HFFc6 (cell line): ENCODE measurements at regions not wholly inside any gene's neighbourhood (a gene's known extent, or its start where the extent isn't known, plus 50 kb on each side); places are given as distances from the start of the nearest gene placed in this dataset.
"Not testable (repeated sequence)": the region's sequence is repeated elsewhere in the genome, so short reads cannot be mapped to it uniquely, and the experiment has no call there.

Experiments
- DNase-seq: peaks from one replicate; pipeline ENCODE4 v3.0.0-alpha.2; 2018
- H3K27ac Mint-ChIP-seq: 2 replicates; pipeline ENCODE4 v1.8.0; 2020; ENCODE audit warnings: mild to moderate bottlenecking, mixed read lengths
- H3K27me3 Mint-ChIP-seq: 2 replicates; pipeline ENCODE4 v1.8.0; 2021; ENCODE audit warnings: mild to moderate bottlenecking, moderate library complexity, mixed read lengths; ENCODE audit not compliant: insufficient read depth
- H3K36me3 Mint-ChIP-seq: 2 replicates; pipeline ENCODE4 v1.8.0; 2021; ENCODE audit warnings: low read depth, mixed read lengths
- H3K4me1 Mint-ChIP-seq: 2 replicates; pipeline ENCODE4 v1.8.0; 2020; ENCODE audit warnings: low read depth, mixed read lengths
- H3K4me3 Mint-ChIP-seq: 2 replicates; pipeline ENCODE4 v1.8.0; 2020; ENCODE audit warnings: mild to moderate bottlenecking, moderate library complexity, mixed read lengths
- H3K9me3 Mint-ChIP-seq: 2 replicates; pipeline ENCODE4 v1.8.0; 2020; ENCODE audit warnings: mild to moderate bottlenecking, mixed read lengths
- CTCF ChIP-seq: fragments of 200-600 bp; sonication (generic); IDR thresholded peaks from 2 replicates; pipeline ENCODE4 v1.5.0; 2021; ENCODE audit warnings: antibody characterized with exemption, mild to moderate bottlenecking

- Mint-ChIP-seq H3K27ac (no peak overlapping the region), H3K4me1 (no peaks in the 10 kb centered on the region), H3K36me3 (no peaks in the 10 kb centered on the region), H3K27me3 (no peaks in the 10 kb centered on the region; the same call in 1 of the 2 replicates), H3K9me3 (peaks cover 50% of the 10 kb centered on the region), H3K4me3 (no peak overlapping the region)
- TF ChIP-seq CTCF: no peak
- no peak for DNase-seq
These were observed 924.4 kb upstream of the LRFN5 start for GRCh38 chr14:40682131-40682913.

GRCh38 chr14:40679256-40679655 is 927.4 kb upstream of the LRFN5 start:
- Mint-ChIP-seq H3K4me1 (no peaks in the 10 kb centered on the region), H3K27me3 (no peaks in the 10 kb centered on the region; the same call in 1 of the 2 replicates), H3K4me3 (no peak overlapping the region), H3K27ac (no peak overlapping the region), H3K36me3 (no peaks in the 10 kb centered on the region; the same call in 1 of the 2 replicates), H3K9me3 (peaks cover 57% of the 10 kb centered on the region)
- no peak for DNase-seq
- no peak for TF ChIP-seq CTCF

GRCh38 chr14:40677206-40677605 is 929.5 kb upstream of the LRFN5 start:
- H3K9me3 Mint-ChIP-seq: peaks cover 42% of the 10 kb centered on the region
- not testable (repeated sequence) for H3K27me3 Mint-ChIP-seq, H3K36me3 Mint-ChIP-seq, H3K27ac Mint-ChIP-seq, H3K4me1 Mint-ChIP-seq, H3K4me3 Mint-ChIP-seq, DNase-seq

- no peak overlapping the region for H3K4me3 Mint-ChIP-seq
- peaks cover 38% of the 10 kb centered on the region for H3K9me3 Mint-ChIP-seq
- H3K4me1 Mint-ChIP-seq: no peaks in the 10 kb centered on the region
- no peaks in the 10 kb centered on the region; the same call in 1 of the 2 replicates for H3K27me3 Mint-ChIP-seq
- H3K27ac Mint-ChIP-seq: no peak overlapping the region
- H3K36me3 Mint-ChIP-seq: no peaks in the 10 kb centered on the region; the same call in 1 of the 2 replicates
- DNase-seq: no peak
- TF ChIP-seq CTCF: no peak
These were observed 932.2 kb upstream of the LRFN5 start for GRCh38 chr14:40674502-40674901.

GRCh38 chr14:40656311-40656710 is 950.4 kb upstream of the LRFN5 start:
- Mint-ChIP-seq H3K27ac (no peak overlapping the region), H3K4me3 (no peak overlapping the region), H3K9me3 (peaks cover 38% of the 10 kb centered on the region), H3K36me3 (no peaks in the 10 kb centered on the region), H3K27me3 (no peaks in the 10 kb centered on the region), H3K4me1 (no peaks in the 10 kb centered on the region)
- DNase-seq: no peak
- no peak for TF ChIP-seq CTCF

- no peak for TF ChIP-seq CTCF
- no peaks in the 10 kb centered on the region for H3K36me3 Mint-ChIP-seq
- H3K4me3 Mint-ChIP-seq: no peak overlapping the region
- no peak overlapping the region for H3K27ac Mint-ChIP-seq
- H3K27me3 Mint-ChIP-seq: no peaks in the 10 kb centered on the region
- no peaks in the 10 kb centered on the region for H3K4me1 Mint-ChIP-seq
- H3K9me3 Mint-ChIP-seq: peaks cover 43% of the 10 kb centered on the region
- no peak for DNase-seq
These were observed 954.5 kb upstream of the LRFN5 start for GRCh38 chr14:40652089-40652691.
